22Rv1 (cell line): ENCODE measurements at regions not wholly inside any gene's neighbourhood (a gene's known extent, or its start where the extent isn't known, plus 50 kb on each side); places are given as distances from the start of the nearest gene placed in this dataset.

Experiments
- ZFX ChIP-seq: fragments of 450-650 bp; IDR thresholded peaks from 2 replicates; pipeline ENCODE4 v1.6.1; 2017; ENCODE audit warnings: antibody characterized with exemption, borderline replicate concordance
- TF ChIP-seq, protein P1 (sequence below): fragments of 450-650 bp; IDR thresholded peaks from 2 replicates; pipeline ENCODE4 v1.5.1; 2017; ENCODE audit warnings: mild to moderate bottlenecking

DNA sequence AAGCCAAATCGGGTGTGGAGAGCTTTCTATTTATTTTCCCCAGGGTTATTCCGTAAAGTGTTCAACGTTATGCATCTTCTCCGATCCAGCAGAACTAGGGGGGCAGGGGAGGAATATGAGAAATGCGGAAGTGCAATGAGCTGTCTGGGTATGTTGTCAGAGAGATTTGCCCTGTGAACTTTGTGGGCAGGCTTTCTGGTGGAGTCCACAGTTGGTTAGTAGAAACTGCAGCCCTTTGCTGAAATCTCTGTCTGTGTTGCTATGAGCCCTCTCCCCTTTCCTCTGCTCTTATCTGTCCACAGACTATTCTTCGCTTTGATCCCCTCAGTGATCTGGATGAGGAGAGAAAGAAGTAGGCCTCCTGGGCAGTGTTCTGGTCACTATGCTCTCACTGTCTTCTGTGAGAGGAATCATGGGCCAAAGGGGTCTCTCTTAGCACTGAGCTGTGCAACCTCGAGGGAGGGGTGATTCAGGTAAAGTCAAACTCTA is 158.9 kb upstream of the FUT9 start:
- TF ChIP-seq, protein P1, sequence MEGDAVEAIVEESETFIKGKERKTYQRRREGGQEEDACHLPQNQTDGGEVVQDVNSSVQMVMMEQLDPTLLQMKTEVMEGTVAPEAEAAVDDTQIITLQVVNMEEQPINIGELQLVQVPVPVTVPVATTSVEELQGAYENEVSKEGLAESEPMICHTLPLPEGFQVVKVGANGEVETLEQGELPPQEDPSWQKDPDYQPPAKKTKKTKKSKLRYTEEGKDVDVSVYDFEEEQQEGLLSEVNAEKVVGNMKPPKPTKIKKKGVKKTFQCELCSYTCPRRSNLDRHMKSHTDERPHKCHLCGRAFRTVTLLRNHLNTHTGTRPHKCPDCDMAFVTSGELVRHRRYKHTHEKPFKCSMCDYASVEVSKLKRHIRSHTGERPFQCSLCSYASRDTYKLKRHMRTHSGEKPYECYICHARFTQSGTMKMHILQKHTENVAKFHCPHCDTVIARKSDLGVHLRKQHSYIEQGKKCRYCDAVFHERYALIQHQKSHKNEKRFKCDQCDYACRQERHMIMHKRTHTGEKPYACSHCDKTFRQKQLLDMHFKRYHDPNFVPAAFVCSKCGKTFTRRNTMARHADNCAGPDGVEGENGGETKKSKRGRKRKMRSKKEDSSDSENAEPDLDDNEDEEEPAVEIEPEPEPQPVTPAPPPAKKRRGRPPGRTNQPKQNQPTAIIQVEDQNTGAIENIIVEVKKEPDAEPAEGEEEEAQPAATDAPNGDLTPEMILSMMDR = no peak
- TF ChIP-seq ZFX = no peak
